Erythroblast (primary cell): ENCODE measurements at regions not wholly inside any gene's neighbourhood (a gene's known extent, or its start where the extent isn't known, plus 50 kb on each side); places are given as distances from the start of the nearest gene placed in this dataset.

Source experiments
- GATA1 ChIP-seq: IDR thresholded peaks from 2 replicates; pipeline ENCODE4 v1.6.1; 2011; ENCODE audit warnings: low read depth, mild to moderate bottlenecking, control low read depth, low read length, moderate library complexity
- POLR2A ChIP-seq: IDR thresholded peaks from 2 replicates; pipeline ENCODE4 v1.6.1; 2011; ENCODE audit warnings: mild to moderate bottlenecking, low read length

DNA sequence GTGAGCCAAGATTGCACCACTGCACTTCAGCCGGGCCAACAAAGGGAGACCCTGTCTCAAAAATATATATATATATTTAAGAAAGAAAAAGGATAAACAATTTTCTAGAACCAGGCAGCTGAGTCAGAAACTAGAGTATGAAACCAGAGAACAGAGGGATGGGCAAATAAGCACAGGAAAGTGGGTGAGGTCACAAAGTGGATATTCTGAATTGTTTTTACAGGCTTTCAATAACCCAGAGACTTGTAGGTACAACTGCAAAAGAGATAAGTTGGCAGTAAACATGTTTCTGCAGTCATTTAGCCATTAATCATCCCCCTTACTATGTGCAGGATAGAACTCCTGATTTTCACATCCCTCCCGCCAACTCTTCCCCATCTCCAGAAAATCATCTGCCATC, 94.2 kb downstream of the BTG1 start:
- TF ChIP-seq POLR2A (no peak), GATA1 (no peak)
